Cardiac septum (tissue), 1 donor: ENCODE measurements at regions not wholly inside any gene's neighbourhood (a gene's known extent, or its start where the extent isn't known, plus 50 kb on each side); places are given as distances from the start of the nearest gene placed in this dataset.

ENCODE experiments used
- DNase-seq: peaks from one replicate; pipeline ENCODE4 v3.0.0-alpha.2; 2020; ENCODE audit warnings: low spot score
- intact Hi-C: fragments of 100-400 bp; cut with DNase I; formaldehyde crosslinking; loops from one replicate; pipeline ENCODE4 v1.14.0; 2022
- donor health status: DM: no; HTN: no; CAD: no.

DNA sequence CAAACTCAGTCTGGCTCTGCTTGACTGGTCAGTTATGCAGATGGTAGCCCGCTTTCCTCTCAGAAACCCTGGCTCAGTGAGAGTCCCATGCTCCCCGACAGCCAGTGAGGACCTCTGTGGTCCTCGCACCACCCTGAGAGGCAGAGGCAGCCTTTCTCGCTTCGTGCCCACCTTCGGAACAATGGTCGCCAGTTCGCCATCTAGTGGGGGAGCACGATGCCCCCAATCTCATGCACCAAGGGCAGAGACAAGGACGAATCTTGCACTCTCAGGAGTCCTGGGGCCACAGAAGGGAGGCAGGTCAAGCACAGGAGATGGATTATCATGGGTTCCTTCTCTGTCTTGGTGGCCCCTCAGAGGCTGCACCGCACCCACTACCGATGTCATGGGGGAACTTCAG, 75.2 kb downstream of the RHCG start:
- intact Hi-C loops: no loop called here

DNA sequence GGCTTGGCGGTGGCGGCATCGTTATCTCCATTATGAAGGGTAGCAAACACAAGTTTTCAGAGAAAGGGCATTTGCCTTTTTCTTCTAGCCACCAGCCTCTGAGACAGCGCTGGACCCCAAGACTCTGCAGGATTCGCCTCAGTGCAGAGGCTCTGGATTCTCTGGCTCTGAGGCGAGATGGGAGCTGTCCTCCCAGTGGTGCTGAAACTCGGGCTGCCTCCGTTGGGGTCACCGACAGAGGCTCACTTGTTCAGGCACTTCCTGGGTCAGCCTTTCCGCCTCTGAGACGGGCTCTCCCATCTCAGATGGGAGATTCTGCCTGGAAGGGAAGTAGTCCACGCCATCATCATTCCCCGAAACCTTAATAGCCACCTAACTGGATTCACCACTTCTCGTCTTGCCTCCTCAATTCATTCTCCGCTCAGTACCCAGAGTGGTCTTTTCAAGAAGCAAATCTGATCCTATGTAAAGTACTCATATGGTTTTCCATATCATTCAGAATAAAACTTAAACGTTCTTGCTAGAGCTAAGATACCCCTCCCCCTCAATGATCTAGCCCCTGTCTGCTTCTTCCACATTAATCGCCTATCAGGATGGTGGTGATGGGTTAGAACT, 76.9 kb downstream of the RHCG start:
- intact Hi-C loops: loop anchor here (5.0 kb wide), 1 partner anchor 57 kb away; no protein-coding TSS in a partner anchor
- no peak for DNase-seq

More for the DNA sequence above, 75.2 kb downstream of the RHCG start:
- no peak for DNase-seq

DNA sequence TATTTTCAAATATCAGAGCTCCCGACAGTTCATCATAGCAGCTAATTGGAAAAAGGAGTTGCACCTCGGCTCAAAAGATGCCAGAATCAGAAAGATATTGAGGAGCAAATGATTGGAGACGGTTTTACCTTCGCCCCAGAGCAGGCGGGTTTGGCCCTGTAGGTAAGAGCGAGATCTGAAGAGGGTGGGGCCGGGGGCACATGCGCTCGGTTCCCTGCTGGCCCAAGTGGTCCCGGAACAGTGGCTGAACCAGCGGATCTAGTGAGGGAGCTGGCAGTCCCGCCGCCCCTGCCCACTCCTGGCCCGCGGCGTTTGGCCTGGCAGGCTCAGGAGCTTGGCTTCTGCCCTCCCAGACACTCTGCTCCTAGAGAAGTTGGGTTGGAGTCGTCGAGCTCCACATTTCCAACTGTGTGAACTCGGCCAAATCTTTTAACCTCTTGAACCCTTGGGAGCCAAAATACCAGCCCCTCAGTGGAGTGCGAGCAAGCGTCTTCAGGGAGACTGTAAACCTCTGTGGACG, 79.1 kb downstream of the RHCG start:
- intact Hi-C loops: loop anchor here (5.0 kb wide), 1 partner anchor 55 kb away; no protein-coding TSS in a partner anchor
- DNase-seq: no peak

DNA sequence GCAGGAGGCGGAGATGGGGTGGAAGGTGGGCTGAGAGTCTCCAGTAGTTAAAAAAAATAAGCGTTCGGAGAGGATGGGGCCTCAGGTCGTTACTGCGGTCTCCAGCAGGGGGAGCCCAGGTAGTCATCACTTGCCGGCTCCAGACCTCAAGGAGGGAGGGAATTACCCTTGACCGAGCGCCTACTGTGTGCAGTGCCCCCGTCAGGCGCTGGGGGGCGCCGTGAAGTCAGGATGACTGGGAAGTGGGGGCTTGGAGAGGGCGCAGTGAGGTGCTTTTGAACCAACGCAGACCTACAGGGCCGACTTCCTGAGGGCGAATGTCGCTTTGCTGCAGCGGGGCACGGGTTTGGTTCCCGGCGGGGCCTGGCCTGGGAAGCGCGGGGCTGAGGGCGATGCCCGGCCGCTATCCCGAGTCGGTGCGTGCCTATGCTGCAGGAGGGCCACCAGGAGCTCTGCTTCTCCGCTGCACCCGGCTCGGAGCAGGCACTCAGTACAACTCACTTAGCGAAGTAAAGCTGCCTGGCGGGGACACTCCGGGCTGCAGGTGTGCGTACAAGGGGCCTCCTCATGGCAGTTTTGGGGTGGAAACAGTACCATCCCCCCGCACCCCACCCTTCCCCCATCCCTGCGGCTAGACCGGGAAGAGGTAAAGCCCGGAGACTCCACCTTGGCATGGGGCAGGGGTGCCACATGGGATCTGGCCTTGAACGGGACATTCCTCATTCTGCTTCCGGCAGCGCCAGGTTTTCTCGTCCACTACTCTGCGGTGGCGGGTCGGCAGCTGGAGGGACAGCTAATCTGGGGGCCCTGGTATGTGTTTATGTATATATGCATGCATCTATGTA, 79.8 kb downstream of the RHCG start:
- intact Hi-C loops: loop anchor here (5.0 kb wide), 1 partner anchor 54 kb away; no protein-coding TSS in a partner anchor
- DNase-seq: no peak

DNA sequence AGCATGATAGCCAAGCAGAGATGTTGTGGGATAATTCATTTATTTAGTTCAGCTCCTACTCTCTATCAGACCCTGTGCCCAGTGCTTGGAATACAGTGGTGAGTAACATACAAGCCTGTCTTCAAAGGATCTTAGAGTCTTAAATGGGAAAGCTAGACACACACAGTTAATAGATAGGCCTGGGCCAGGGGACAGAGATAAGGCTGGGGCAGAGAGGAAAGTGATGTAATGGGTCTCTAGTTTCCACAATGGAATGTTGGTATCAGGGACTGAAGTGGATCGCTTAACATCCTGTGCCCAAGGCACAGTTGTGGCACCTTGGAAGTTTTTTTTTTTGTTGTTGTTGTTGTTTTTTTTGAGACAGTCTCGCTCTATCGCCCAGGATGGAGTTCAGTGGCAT, 79.9 kb upstream of the POLG start:
- intact Hi-C loops: no loop called here

DNA sequence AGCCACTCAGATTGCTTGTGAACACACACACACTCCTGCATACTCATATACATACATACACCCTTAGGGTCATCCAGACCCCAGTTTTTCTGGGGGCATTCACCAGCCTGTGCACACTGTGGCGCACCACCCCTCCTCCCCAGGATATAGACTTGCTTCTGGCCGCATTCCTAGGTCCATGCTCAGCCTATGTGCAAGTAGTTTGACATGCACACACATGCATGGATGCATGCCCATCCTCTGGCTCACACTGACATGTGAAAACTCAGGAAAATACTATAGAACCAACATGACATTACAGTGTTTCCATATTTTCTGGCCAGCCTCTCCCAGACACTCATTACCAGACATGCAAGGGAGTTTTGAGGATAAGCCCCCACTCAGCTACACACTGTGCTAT, 79.3 kb upstream of the POLG start:
- DNase-seq: no peak
- intact Hi-C loops: no loop called here

More for the DNA sequence above, 79.9 kb upstream of the POLG start:
- no peak for DNase-seq

- DNase-seq: no peak
- intact Hi-C loops: no loop called here
Observed at GRCh38 chr15:89412905-89413411, 78.3 kb upstream of the POLG start.

DNA sequence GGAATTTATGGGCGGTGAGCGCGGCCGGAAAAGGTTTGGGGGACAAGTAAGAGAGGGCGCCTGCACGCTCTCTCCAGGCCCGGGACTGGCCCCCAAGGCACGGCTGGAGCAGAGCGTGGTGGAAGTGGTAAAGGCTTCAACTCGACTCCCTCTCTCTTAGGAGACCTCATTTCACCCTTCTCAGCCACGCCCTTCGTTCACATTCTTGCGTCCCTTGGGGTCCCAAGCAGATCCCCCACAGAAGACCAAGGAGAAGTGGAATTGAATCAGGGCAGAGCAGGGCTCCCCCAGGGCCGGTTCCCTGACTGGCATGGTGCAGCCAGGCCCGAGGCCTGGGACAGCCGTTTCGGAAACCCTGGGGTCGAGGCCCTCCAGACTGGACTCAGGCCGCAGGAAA, 75.4 kb upstream of the POLG start:
- intact Hi-C loops: no loop called here
- no peak for DNase-seq

DNA sequence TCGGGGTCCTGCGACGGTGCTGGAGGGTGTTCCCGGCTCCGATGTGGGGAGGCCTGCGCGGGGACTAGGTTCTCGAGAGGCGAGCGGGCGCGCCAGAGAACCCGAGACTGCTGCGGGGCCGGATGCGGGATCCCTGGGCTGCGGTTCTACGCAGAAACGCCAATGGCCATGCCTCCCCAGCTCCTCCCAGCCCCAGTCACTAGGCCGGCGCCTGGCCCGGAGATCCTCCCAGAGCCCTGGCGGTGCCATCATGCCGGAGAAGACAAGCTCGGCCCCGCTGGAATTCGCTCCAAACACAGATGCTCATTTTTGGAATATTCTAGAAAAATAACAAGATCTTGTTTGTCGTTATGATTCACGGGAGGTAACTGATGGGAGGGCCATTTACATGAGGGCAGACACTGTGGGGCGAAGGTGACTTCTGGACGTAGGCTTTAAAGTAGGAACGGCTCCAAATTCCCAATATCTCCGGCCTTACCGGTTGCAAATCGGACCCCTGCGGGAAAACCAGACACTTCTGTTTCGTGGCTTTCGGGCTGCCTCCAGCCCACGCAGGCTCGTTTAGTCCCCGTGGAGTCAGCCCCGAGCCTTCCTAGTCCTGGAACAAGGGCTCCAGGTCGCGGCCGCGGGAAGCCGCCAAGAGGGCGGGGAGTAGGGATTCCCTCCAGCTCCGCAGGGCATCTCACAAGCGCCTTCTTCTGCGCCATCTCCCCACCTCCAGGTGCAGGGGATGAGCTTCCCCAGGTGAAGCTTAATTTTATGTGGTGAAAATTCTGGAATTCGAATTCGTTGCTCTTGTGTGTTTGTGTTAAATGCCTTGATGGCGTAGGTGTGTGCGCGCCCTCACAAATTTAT, 74.8 kb upstream of the POLG start:
- DNase-seq: no peak
- intact Hi-C loops: no loop called here

DNA sequence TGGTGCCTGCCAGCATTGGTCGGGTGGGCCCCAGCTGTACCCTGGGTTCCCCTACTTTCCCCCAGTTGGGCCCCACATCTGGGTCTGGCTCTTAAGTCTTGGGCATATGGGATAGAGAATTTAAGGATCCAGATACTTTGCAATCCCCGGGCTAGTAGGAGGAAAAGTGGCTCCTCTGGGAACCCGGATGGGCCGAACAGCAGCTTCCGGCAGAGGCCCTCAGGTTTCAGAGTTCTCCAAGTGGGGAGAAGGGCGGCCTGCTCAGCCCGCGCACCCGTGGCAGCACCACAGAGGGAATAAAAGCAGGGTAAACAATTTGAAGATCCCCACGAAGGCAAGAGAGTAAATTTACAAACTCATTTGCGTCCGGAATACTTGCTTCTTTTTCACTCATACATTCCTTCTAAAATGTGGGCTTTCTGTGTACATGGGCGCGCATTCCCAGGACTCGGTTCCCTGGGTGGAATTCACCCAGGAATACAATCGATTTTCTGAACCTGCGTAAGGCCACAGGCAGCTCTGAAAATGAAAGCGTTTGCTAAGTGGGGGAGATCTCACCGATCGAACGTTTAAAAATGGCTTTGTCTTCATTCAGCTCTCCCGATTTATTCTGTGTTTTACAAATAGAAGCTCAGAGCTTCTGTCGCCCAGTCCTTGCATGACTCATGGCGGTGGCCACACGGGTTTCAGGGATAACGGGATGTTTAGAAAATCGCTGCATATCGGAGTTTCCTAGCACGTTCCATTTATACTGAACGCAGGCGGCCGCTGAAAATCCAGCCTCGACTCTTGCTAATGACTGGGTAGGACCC, 74.0 kb upstream of the POLG start:
- no peak for DNase-seq
- intact Hi-C loops: no loop called here

DNA sequence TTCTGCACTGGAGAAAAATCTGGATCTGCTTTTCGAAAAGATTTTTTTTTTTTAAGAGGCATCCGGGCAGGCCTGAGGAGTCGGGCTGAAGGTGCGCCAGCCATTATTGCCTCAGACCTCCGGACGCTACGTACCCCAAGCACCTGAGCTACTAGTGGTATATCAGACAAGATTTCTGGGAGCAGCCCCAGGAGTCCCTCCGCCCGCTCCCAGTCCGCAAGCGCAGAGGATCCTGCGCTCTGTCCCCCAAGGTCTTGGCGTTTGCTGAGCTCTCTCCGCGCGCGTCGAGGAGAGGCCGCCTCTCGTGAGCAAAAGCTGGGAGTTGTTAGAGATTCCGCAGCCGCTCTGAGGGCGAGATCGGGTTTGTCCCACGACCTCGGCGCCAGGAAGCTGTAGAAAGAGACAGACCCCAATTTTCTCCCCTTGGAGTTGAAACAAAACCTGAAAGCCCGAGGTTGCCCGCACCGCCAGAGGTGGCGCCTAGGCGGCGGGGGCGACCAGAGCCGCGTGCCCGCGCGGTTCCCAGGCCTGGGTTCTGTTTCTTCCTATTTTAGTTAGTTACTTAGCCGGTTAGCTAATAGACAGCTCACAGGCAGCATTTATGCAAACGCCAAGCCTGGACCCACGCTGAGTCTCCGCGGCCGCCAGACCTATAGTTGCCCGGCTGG, 72.5 kb upstream of the POLG start:
- intact Hi-C loops: no loop called here
- no peak for DNase-seq

DNA sequence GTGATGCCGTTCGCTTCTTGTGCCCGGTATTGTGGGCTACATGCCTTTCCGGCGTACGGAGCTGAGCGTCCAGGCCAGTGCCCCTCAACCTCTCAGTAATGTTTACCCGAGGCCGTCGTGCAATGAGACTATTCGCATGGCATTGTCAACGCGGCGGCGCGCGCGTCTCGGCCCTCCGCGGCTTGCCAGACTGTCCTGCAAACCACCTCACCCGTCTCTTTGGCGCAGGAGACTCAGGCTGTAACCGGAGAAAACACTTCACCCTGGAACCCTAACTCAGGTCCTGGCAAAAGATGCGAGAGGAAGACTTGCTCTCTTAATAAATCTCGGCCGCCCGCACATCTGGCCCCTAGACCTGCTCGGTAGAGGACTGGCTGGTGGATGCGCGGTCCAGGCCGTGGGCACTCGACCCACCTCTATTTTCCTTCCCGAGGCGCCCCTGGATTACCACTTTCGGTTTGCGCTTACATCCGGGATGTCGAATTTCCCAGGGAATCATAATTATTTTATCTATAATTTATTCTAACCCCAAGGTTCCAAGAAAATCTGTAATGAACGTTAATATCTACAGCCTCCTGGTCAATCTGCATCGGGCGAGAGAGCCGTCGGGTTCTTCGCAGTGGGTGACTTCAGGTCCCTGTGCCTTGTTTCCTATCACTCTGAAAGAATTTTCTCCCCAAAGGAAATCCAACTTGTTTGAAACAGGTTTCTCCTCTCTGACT, 71.8 kb upstream of the POLG start:
- intact Hi-C loops: no loop called here
- DNase-seq: no peak

GRCh38 chr15:89405494-89405893, 70.9 kb upstream of the POLG start:
- intact Hi-C loops: no loop called here
- no peak for DNase-seq

DNA sequence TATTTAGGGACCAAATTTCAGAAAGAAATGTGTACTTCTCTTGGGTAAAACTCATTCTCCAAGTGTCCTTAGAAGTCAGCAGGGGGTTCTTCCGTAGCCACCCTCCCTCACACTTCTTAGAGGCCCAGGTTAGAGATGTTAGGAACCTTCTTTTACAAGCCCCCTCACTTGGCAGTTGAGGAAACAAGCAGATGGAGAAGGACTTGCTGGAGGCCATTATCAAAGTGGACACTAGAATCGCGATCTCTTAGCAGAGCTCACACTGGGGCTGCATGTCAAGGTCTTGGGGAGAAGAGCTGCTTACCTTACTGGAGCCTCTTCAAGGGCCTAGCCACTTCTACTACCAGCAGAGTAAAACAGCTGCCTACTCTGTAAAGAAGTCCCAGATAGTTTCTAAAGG, 69.4 kb upstream of the POLG start:
- DNase-seq: no peak
- intact Hi-C loops: no loop called here

- intact Hi-C loops: no loop called here
Observed at GRCh38 chr15:89402518-89402805, 67.8 kb upstream of the POLG start.

GRCh38 chr15:89401631-89402517, 67.2 kb upstream of the POLG start:
- intact Hi-C loops: no loop called here
- DNase-seq: no peak

More at GRCh38 chr15:89402518-89402805, 67.8 kb upstream of the POLG start:
- DNase-seq: no peak
